ENCODE measurements at regions not wholly inside any gene's neighbourhood (a gene's known extent, or its start where the extent isn't known, plus 50 kb on each side); places are given as distances from the start of the nearest gene placed in this dataset.
"Not testable (repeated sequence)": the region's sequence is repeated elsewhere in the genome, so short reads cannot be mapped to it uniquely, and the experiment has no call there.

DNA sequence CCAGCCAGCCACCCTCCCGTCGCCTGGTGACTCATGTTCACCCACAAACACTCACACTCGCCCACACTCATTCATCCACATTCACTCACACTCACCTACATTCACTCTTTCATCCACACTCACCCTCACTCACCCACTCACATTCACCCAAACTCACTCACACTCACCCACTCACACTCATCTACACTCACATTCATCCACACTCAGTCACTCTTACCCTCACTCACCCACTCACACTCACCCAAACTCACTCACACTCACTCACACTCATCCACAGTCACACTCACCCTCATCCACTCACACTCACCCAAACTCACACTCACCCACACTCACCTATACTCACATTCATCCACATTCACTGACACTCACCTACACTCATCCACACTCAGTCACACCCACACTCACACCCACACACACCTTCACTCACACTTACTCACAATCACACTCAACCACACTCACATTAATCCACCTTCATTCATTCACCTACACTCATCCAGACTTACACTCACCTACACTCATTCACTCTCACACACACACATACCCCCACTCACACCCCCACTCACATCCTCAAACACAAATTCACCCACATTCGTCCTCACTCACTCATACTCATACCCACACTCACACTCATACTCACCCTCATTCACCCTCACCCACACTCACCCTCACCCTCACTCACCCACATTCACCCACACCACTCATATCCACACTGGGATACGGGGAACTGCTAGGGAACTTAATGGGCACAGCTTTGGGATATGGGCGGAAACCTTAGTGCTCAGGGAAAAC lies 2221.6 kb upstream of the AGA start:
- DNase-seq (ENCODE audit: low read depth), result no peak

DNA sequence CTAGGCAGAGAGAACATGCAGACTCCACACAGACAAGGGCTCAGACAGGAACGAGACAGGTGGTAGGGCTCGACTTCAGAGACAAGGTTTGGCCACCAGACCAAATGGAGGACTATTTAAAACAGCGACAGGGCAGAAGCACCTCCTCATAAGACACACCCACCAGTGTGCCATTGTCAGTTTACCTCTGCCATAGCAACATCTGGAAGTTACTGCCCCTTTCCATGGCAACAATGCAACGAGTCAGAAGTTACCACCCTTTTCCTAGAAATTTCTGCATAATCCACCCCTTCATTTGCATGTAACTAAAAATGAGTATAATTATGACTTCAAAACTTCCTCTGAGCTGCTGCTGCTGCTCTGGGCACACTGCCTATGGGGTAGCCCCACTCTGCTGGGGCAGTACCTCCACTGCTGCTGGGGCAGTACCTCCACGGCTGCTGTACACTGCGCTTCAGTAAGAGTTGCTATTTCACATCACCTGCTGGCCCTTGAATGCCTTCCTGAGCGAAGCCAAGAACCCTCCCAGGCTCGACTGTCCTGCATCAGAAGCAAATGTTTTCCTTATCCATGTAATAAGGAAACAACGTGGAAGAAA lies 2222.3 kb upstream of the AGA start:
- DNase-seq (ENCODE audit: low read depth), result no peak

DNA sequence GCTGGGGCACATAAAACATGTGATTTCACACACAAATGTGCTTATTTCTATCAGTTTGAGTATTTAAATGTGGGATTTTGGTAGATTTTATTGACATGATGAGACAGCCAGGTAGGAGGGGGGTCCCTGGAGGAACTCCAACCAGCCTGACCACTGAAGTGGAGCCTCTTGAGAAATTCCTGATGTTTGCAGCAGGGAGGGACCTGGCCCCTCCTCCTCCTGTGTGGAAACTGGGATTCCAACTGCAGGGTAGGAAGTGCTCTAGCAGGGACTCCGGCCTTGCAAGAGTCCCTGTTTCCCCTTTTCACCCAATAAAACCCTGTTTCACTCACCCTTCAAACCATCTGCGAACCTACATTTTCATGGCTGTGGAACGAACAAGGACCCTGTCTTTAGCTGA lies 2224.0 kb upstream of the AGA start:
- DNase-seq (ENCODE audit: low read depth), result no peak

DNA sequence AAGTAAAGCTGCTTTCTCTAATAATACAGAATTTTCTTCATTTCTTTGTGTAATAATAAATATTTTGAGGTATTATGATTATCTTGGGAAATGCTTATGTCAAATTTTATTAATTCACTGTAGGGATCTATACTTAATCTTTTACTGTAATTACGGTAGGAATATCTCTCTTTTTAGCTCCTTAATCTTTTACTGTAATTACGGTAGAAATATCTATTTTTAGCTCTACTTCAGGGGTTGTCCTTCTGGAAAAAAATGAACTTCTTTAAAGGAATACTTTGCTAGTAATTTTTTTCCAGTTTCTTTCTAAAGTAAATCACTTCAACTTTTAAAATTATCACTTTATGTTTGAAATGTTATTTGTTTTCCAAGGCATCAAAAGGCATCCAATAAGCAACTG lies 2229.4 kb upstream of the AGA start:
- DNase-seq (ENCODE audit: low read depth), result no peak

DNA sequence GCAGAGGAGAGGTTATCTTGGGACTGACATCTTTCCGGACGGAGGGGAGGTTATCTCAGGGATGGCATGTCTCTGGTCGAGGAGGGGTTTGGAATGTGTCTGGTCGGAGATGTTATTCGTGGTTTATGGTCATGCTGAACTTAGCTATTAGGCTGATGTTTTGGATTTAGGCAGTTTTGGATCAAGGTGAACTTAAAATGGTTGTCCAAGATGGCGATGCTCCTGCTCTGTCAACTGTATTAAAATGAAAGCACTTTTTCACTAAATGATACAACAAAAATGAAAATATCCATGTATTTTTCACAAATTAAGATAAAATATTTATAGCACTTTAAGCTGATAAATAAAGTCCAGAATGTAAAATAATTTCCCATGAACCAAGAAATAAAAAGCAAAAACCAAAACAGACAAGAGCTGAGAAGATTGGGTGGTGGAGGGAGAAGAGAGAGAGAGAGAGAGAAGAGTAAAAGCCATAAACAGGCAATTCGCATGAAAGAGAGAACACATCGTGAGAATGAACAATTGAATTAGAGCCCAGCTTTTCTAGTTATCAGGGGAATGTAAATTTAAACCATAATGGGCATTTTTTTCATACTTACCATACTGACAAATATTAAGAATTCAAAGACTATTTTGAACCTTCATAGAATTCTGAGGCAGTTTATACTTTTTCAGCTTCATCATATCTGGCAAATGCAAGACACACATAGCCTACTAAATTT lies 2236.0 kb upstream of the AGA start:
- DNase-seq (ENCODE audit: low read depth), result no peak

DNA sequence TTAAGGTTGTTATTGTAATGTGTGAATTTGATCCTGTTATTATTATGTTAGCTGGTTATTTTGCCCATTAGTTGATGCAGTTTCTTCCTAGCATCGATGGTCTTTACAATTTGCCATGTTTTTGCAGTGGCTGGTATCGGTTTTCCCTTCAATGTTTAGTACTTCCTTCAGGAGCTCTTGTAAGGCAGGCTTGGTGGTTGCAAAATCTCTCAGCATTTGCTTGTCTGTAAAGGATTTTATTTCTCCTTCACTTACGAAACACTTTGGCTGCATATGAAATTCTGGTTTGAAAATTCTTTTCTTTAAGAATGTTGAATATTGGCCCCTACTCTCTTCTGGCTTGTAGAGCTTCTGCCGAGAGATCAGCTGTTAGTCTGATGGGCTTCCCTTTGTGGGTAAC lies 2241.4 kb upstream of the AGA start:
- not testable (repeated sequence) for DNase-seq (ENCODE audit: low read depth)

DNA sequence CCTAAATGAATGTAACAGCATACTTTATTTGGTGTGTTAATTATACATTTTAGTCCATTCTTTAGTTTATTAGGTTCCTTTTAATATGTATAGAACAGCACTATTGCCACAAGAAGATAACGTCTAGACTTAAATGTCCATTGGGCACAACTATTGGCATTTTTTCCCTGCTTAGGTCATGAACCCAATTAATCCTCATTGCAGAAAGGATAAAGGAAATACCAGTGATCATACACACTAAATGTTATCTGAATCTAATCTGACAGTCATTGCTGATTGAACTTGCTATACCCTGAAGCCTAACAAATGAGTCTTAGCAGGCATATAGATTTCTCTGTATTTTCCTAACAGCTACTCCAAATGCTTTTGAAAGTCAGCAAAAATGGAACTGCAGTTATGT lies 2250.0 kb upstream of the AGA start:
- DNase-seq (ENCODE audit: low read depth), result no peak

DNA sequence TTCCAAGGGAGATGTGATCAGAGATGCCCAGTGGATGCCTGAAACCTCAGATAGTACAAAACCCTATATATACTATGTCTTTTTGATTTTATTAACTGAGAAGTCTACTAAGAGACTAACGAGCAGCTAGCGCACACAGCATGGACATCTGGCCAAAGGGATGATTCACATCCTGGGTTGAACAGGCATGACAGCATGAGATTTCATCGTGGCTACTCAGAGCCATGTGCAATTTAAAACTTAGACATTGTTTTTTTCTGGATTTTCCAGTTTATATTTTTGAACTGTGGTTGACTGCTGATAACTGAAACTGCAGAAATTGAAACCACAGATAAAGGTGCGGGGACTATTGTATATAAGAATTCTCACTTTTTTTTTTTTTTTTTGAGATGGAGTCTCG lies 2252.9 kb upstream of the AGA start:
- DNase-seq (ENCODE audit: low read depth), result peak; percentile 79

DNA sequence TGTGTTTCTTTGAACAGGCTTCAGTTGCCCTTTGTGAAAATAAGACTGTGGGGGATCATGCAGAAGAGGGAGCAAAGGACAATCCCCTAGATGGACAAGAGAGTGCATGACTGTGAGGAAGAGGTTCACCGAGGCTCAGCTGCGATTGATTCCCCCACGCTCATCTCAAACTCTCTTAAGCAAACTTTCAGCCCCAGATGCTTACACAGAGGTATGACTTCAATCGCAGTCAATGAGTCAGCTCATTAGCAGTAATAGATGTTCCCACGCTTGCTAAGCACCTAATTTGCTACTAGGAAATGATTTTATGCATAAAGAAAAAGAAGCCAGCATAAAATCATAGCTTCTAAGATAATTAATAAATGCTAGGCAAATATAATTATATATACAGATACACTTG lies 2256.1 kb upstream of the AGA start:
- DNase-seq (ENCODE audit: low read depth), result no peak

DNA sequence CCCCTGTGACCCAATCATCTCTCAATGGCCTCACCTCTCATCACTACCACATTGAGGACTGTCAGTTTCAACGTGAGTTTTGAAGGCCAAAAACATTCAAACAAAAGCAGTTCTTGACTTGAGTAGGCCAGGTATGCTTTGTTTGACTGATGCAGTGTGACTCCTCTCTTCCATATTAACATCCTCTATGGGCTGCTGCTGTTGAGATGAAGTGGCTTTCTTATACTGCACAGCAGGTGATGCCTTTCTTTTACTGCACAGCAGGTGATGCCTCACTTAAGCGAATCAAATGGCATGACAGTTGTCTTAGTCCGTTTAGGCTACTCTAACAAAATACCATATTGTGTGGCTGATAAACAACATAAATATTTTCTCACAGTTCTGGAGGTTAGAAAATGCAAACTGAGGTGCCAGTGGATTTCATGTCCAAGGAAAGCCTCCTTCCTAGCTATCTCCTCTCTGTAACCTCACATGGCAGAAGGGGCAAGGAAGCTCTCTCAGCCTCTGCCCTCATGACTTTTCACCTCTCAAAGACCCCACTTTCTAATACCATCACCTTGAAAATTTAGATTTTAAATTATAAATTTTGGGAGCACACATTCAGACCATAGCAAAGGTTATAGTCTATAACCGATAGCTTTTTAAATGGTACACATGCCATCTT lies 2267.9 kb upstream of the AGA start:
- no peak for DNase-seq (ENCODE audit: low read depth)

DNA sequence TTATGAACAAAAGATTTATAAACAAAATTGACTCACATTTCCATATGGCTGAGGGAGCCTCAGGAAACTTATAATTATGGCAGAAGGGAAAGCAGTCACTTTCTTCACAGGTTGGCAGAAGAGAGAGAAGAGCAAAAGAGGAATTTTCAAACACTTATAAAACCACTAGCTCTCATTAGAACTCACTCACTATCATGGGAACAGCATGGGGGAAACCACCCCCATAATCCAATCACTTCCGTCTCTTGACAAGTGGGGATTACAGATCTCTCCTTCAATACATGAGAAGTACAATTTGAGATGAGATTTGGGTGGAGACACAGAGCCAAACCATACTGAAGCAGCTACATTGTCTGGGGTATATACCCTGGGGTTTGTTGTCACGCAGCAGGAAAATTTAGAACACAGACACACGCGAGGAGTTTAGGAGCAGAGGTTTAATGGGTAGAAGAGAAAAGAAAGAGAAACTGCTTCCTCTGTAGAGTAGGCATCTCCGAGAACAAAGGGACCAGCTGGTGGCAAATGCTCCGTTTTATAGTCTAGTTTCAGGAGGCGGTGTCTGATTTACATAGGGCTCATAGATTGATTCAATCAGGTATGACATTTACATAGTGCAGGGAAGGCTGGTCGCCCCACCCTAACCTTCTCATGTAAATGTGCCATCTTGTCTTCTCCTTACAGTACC lies 2277.7 kb upstream of the AGA start:
- DNase-seq (ENCODE audit: low read depth), result no peak

DNA sequence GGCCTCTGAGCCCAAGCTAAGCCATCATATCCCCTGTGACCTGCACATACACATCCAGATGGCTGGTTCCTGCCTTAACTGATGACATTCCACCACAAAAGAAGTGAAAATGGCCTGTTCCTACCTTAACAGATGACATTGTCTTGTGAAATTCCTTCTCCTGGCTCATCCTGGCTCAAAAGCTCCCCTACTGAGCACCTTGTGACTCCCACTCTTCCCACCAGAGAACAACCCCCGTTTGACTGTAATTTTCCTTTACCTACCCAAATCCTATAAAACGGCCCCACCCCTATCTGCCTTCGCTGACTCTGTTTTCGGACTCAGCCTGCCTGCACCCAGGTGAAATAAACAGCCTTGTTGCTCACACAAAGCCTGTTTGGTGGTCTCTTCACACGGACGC lies 2284.3 kb upstream of the AGA start:
- not testable (repeated sequence) for DNase-seq (ENCODE audit: low read depth)

DNA sequence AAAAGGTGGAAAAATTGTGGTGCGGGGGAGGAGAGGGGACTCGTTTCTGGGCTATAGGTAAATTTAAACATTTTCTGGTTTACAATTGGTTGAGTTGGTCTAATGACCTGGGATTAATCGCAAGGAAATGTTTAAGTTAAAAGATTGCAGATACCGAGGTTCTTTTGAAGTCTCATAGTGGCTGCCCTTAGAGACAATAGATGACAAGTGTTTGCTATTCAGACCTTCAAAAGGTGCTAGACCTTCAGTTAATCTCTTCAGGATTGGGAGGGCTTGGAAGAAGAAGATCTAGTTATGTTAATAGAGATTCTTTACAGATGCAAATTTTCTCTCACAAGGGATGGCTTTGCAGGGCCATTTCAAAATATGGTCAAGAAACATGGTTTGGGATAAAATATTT lies 2286.1 kb upstream of the AGA start:
- DNase-seq (ENCODE audit: low read depth), result no peak

DNA sequence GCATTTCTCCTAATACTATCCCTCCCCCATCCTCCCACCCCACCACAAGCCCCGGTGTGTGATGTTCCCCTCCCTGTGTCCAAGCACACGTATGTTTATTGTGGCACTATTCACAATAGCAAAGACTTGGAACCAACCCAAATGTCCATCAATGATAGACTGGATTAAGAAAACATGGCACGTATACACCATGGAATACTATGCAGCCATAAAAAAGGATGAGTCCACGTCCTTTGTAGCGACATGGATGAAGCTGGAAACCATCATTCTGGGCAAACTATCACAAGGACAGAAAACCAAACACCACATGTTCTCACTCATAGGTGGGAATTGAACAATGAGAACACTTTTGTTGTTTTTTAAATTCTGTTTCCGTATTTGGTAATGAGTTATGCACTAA lies 2294.6 kb upstream of the AGA start:
- DNase-seq (ENCODE audit: low read depth), result not testable (repeated sequence)

DNA sequence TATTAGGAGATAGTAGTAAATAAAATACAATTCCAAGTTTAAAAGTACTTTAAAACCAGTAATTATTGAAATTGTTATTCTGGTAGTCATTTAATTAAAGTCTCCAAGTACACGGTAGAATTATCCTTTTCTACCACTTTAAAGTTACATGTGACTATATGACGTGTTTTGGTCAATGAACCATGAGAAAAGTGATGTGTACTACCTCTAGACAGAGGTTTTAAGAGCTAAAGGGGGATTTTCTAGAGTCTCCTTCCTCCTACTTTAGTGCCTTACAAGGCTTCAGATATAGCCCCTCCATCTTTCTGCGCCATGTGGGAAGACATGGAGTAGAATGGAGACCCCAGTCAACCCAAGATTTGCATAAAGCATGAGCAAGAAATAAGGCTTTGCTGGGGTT lies 2296.6 kb upstream of the AGA start:
- DNase-seq (ENCODE audit: low read depth), result no peak

DNA sequence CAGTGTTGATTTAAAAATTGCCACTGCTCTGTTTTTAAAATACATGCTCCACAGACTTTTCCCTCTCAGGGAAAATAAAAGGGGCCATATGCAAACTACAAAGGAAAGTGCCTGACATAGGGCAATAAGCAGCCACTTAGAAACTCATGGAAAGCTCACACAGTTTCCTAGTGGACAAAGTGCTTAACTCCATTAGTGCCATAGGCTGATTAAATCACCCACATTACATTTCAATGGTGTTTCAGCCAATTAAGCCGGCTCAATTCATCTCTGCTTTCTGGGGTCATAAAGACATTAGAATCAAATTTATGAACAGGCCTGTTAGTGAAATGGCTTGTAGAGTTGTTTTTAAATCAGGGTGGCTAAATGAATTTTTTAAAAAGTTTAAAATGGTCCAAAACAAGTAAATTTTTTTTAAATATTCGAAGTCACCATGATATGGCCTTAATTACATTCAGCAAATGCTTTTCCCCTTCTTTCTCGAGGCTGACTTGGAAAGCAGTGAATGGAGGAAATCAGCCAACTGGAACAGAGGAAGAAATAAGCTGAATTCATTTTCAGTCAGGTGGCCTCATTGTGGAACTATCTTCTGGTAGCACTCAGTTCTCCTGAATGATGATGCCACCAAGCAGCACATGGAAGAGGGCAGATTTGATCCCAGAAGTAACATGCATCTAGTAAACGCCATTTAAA lies 2305.1 kb upstream of the AGA start:
- DNase-seq (ENCODE audit: low read depth), result no peak

DNA sequence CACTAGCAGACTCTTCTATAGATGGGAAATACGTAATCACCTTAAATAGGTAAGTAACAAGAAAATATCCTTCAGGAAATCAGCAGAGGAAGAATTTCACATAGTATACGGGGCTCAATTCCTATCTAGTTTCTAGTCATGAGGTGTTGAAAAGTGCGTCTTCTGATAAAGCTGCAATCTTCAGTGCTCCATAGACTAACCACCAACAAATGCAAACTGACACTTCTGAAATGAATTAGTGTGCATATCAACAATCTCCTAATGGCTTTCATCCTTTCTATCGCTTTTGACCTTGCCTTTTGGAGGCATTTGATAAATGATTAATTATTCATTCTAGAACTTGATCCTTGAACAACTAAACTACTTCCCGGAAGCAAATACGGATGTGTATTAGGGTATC lies 2306.6 kb upstream of the AGA start:
- no peak for DNase-seq (ENCODE audit: low read depth)

DNA sequence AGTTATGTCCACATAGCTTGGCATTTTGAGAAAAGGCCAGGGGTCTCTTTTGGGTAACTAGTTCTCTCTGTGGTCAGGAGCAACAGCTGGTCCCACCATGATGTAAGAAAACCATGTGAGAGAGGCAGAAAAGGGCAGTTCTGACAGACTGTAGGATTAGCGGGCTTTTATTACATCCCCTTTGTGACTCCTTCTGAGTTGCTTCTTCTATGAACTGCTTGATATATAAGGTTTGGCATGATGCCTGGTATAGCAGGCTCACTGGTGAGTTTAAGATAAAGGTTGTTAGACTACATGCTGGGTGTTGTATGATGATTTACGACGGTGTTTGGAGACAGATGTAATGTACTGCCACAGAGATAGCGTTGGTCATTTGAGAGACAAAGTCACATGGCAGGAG lies 2308.1 kb upstream of the AGA start:
- DNase-seq (ENCODE audit: low read depth), result no peak

DNA sequence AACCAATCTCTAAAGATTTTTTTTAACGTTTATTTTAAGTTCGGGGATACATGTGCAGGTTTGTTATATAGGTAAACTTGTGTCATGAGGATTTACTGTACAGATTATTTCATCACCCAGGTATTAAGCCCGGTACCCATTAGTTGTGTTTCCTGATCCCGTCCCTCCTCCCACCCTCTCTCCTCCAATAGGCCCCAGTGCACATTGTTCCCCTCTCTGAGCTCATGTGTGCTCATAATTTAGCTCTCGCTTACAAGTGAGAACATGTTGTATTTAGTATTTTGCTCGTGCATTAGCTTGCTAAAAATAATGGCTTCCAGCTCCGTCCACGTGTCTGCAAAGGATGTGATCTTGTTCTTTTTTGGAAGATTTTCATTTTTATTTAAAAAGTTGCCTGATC lies 2309.4 kb upstream of the AGA start:
- DNase-seq (ENCODE audit: low read depth), result no peak

DNA sequence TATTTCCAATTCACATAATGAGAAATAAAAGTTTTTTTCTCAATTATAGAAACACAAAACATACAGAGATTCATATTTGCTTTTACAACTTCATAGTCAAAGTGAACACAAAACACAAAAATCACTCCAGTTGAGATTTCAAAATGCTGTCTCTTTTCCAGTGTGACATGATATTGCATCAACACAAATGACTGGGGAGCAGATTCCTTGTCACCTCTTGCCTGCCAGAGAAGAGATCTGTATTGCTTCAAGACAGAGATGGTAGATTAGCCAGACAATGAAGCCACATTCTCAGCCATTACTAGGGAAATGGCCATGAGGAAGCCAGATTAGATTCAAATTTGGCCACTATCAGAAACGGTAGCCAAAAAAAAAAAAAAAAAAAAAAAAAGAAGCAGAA lies 2313.1 kb upstream of the AGA start:
- DNase-seq (ENCODE audit: low read depth), result no peak

DNA sequence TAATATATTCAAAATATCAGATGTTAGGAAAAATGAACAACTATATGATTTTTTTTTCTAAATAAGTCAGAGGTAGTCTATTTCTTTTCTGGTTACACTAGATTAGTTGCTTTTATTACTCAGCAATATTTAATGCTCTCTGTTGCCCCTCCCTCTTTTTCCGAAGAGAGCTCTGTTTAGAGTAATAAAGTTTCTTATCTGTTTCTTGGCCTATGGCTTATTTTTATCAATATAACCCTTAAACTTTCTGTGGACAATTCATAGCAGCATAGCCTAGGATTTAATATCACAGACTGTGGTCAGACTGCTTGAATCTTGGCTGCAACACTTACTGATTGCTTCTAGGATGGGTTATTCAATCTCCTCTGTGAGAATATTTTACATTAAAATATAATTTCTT lies 2315.4 kb upstream of the AGA start:
- DNase-seq (ENCODE audit: low read depth), result no peak
